Parathyroid adenoma (tissue), 2 donors: ENCODE measurements at regions not wholly inside any gene's neighbourhood (a gene's known extent, or its start where the extent isn't known, plus 50 kb on each side); places are given as distances from the start of the nearest gene placed in this dataset.

Experiments used
- H2AFZ ChIP-seq: fragments of 300-600 bp; sonication (generic); one replicate; pipeline ENCODE4 v1.7.0; 2017; ENCODE audit warnings: antibody characterized with exemption, mild to moderate bottlenecking
- H3K27ac ChIP-seq: fragments of 300-600 bp; sonication (generic); one replicate; pipeline ENCODE4 v1.7.0; 2017
- H3K27me3 ChIP-seq: fragments of 300-600 bp; sonication (generic); one replicate; pipeline ENCODE4 v1.7.0; 2017; ENCODE audit warnings: low read length; ENCODE audit not compliant: control insufficient read depth, insufficient read depth
- H3K36me3 ChIP-seq: fragments of 300-600 bp; sonication (generic); one replicate; pipeline ENCODE4 v1.7.0; 2017; ENCODE audit warnings: low read length; ENCODE audit not compliant: control insufficient read depth, insufficient read depth
- H3K4me1 ChIP-seq: fragments of 300-600 bp; sonication (generic); one replicate; pipeline ENCODE4 v1.7.0; 2017; ENCODE audit warnings: control low read depth
- H3K4me2 ChIP-seq: fragments of 300-600 bp; sonication (generic); one replicate; pipeline ENCODE4 v1.7.0; 2017; ENCODE audit warnings: low read length
- H3K4me3 ChIP-seq: fragments of 300-600 bp; sonication (generic); one replicate; pipeline ENCODE4 v1.7.0; 2017; ENCODE audit warnings: low read depth, low read length
- H3K79me2 ChIP-seq: fragments of 300-600 bp; sonication (generic); one replicate; pipeline ENCODE4 v1.7.0; 2017; ENCODE audit warnings: control low read depth
- H3K9ac ChIP-seq: fragments of 300-600 bp; sonication (generic); one replicate; pipeline ENCODE4 v1.7.0; 2017; ENCODE audit warnings: mild to moderate bottlenecking
- H3K9me3 ChIP-seq: fragments of 300-600 bp; sonication (generic); one replicate; pipeline ENCODE4 v1.7.0; 2017; ENCODE audit warnings: low read length; ENCODE audit not compliant: control insufficient read depth
- CTCF ChIP-seq: fragments of 300-600 bp; sonication (generic); IDR thresholded peaks from one replicate; pipeline ENCODE4 v1.7.0; 2017; ENCODE audit warnings: antibody characterized with exemption, mild to moderate bottlenecking
- donor health status: primary hyperparathyroidism.

- H3K4me1 ChIP-seq = peaks cover 6% of the 10 kb centered on the region
- H3K9ac ChIP-seq = no peak overlapping the region
- TF ChIP-seq CTCF = no peak
- no peaks in the 10 kb centered on the region for H3K27me3 ChIP-seq
- H2AFZ ChIP-seq = no peak overlapping the region
- no peaks in the 10 kb centered on the region for H3K36me3 ChIP-seq
- H3K9me3 ChIP-seq = no peaks in the 10 kb centered on the region
- H3K4me3 ChIP-seq = no peak overlapping the region
- no peak overlapping the region for H3K27ac ChIP-seq
- H3K4me2 ChIP-seq = no peak overlapping the region
- H3K79me2 ChIP-seq = no peaks in the 10 kb centered on the region
These were observed 213.1 kb downstream of the IKZF2 start for GRCh38 chr2:212938144-212938793.

GRCh38 chr2:212936572-212936971 is 214.8 kb downstream of the IKZF2 start:
- no peaks in the 10 kb centered on the region for H3K79me2 ChIP-seq
- TF ChIP-seq CTCF = no peak
- no peak overlapping the region for H3K27ac ChIP-seq
- H3K4me1 ChIP-seq = peaks cover 6% of the 10 kb centered on the region
- no peaks in the 10 kb centered on the region for H3K9me3 ChIP-seq
- no peak overlapping the region for H2AFZ ChIP-seq
- H3K27me3 ChIP-seq = no peaks in the 10 kb centered on the region
- H3K4me2 ChIP-seq = no peak overlapping the region
- H3K36me3 ChIP-seq = no peaks in the 10 kb centered on the region
- H3K4me3 ChIP-seq = no peak overlapping the region
- H3K9ac ChIP-seq = no peak overlapping the region

GRCh38 chr2:212935752-212936151 is 215.7 kb downstream of the IKZF2 start:
- Histone ChIP-seq H3K9me3 (no peaks in the 10 kb centered on the region), H3K4me1 (peaks cover 6% of the 10 kb centered on the region), H3K4me2 (no peak overlapping the region), H3K9ac (no peak overlapping the region), H2AFZ (no peak overlapping the region), H3K36me3 (no peaks in the 10 kb centered on the region), H3K27ac (no peak overlapping the region), H3K27me3 (no peaks in the 10 kb centered on the region), H3K79me2 (no peaks in the 10 kb centered on the region), H3K4me3 (no peak overlapping the region)
- TF ChIP-seq CTCF = no peak

GRCh38 chr2:212931271-212931670 is 220.1 kb downstream of the IKZF2 start:
- H3K9me3 ChIP-seq = no peaks in the 10 kb centered on the region
- no peaks in the 10 kb centered on the region for H3K4me1 ChIP-seq
- TF ChIP-seq CTCF = no peak
- H3K9ac ChIP-seq = no peak overlapping the region
- no peaks in the 10 kb centered on the region for H3K27me3 ChIP-seq
- no peak overlapping the region for H2AFZ ChIP-seq
- H3K4me3 ChIP-seq = no peak overlapping the region
- H3K36me3 ChIP-seq = no peaks in the 10 kb centered on the region
- H3K4me2 ChIP-seq = no peak overlapping the region
- H3K79me2 ChIP-seq = no peaks in the 10 kb centered on the region
- H3K27ac ChIP-seq = no peak overlapping the region

- no peaks in the 10 kb centered on the region for H3K79me2 ChIP-seq
- TF ChIP-seq CTCF = no peak
- no peak overlapping the region for H3K9ac ChIP-seq
- H3K9me3 ChIP-seq = no peaks in the 10 kb centered on the region
- no peak overlapping the region for H3K4me3 ChIP-seq
- no peak overlapping the region for H2AFZ ChIP-seq
- H3K4me1 ChIP-seq = no peaks in the 10 kb centered on the region
- no peaks in the 10 kb centered on the region for H3K27me3 ChIP-seq
- H3K4me2 ChIP-seq = no peak overlapping the region
- H3K27ac ChIP-seq = no peak overlapping the region
- no peaks in the 10 kb centered on the region for H3K36me3 ChIP-seq
These were observed 220.7 kb downstream of the IKZF2 start for GRCh38 chr2:212930556-212931260.
